SH-SY5Y (cell line): ENCODE measurements at regions not wholly inside any gene's neighbourhood (a gene's known extent, or its start where the extent isn't known, plus 50 kb on each side); places are given as distances from the start of the nearest gene placed in this dataset.

Experiments
- GATA2 ChIP-seq: IDR thresholded peaks from 2 replicates; pipeline ENCODE4 v1.6.1; 2011; ENCODE audit warnings: mild to moderate bottlenecking, low read depth, low read length
- GATA3 ChIP-seq: IDR thresholded peaks from 2 replicates; pipeline ENCODE4 v1.6.1; 2011; ENCODE audit warnings: low read depth, mild to moderate bottlenecking, low read length, moderate library complexity

GRCh38 chr6:113178349-113178748 lies 678.8 kb upstream of the MARCKS start:
- TF ChIP-seq GATA2 (no peak), GATA3 (no peak)
